Activated B cell treated with CpG ODN at 0.5 μM for 24 hours (primary cell): ENCODE measurements at regions not wholly inside any gene's neighbourhood (a gene's known extent, or its start where the extent isn't known, plus 50 kb on each side); places are given as distances from the start of the nearest gene placed in this dataset.

Experiments
- ATAC-seq: fragments of 200-7000 bp; cut with Tn5 transposase; one replicate; pipeline ENCODE4 v1.10.0; 2021; ENCODE audit warnings: low read depth, mild to moderate bottlenecking, moderate library complexity
- CTCF ChIA-PET: fragments of 350-600 bp; sonication (Branson Sonifier 250); formaldehyde crosslinking; loops from one replicate; lab custom pipeline; 2021; ENCODE audit warnings: antibody characterized with exemption; lab: Charles Lee
- POLR2A ChIA-PET: fragments of 350-600 bp; sonication (Branson Sonifier 250); formaldehyde crosslinking; loops from one replicate; lab custom pipeline; 2021; ENCODE audit warnings: antibody characterized with exemption; lab: Charles Lee
- DNase-seq: peaks from one replicate; pipeline ENCODE4 v3.0.0; 2022
- H3K27ac Mint-ChIP-seq: one replicate; pipeline ENCODE4 v1.8.0; 2020; ENCODE audit warnings: mixed read lengths
- H3K27me3 Mint-ChIP-seq: one replicate; pipeline ENCODE4 v1.8.0; 2021; ENCODE audit warnings: mixed read lengths
- H3K36me3 Mint-ChIP-seq: one replicate; pipeline ENCODE4 v1.8.0; 2021; ENCODE audit warnings: low read depth, mixed read lengths
- H3K4me1 Mint-ChIP-seq: one replicate; pipeline ENCODE4 v1.8.0; 2021; ENCODE audit warnings: mixed read lengths
- H3K4me3 Mint-ChIP-seq: one replicate; pipeline ENCODE4 v1.8.0; 2020; ENCODE audit warnings: mild to moderate bottlenecking, mixed read lengths
- H3K9me3 Mint-ChIP-seq: one replicate; pipeline ENCODE4 v1.8.0; 2020; ENCODE audit warnings: mixed read lengths
- intact Hi-C: fragments of 100-400 bp; cut with micrococcal nuclease; formaldehyde crosslinking; loops from one replicate; pipeline ENCODE4 v1.15.1; 2024
- TF ChIP-seq, protein P1 (sequence below): fragments of 200-600 bp; IDR thresholded peaks from one replicate; pipeline ENCODE4 v1.8.0; 2022; ENCODE audit warnings: antibody characterized with exemption, mild to moderate bottlenecking

DNA sequence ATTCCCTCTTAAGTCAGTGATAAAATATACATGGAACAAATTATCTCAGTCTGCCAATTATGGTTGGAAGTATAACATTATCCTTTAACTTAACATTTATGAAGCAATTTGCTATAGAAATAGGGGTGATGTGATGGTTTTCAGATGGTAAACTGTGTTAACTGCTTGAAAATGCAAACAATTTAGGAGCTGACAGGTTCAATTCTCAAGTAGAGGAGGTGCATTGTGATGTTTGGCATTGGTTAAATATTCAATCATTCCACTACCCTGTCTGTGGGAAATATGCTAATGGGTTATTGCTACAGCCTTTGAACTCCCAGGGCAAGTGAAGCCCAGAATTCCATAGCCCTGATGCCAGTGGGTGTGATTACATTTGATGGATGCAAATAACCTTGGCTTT, 243.4 kb upstream of the GK2 start:
- Mint-ChIP-seq H3K27ac (no peak overlapping the region), H3K9me3 (no peaks in the 10 kb centered on the region), H3K4me1 (no peaks in the 10 kb centered on the region), H3K36me3 (no peaks in the 10 kb centered on the region), H3K4me3 (no peak overlapping the region), H3K27me3 (no peaks in the 10 kb centered on the region)
- CTCF ChIA-PET: no interaction called here
- DNase-seq: no peak
- TF ChIP-seq, protein P1, sequence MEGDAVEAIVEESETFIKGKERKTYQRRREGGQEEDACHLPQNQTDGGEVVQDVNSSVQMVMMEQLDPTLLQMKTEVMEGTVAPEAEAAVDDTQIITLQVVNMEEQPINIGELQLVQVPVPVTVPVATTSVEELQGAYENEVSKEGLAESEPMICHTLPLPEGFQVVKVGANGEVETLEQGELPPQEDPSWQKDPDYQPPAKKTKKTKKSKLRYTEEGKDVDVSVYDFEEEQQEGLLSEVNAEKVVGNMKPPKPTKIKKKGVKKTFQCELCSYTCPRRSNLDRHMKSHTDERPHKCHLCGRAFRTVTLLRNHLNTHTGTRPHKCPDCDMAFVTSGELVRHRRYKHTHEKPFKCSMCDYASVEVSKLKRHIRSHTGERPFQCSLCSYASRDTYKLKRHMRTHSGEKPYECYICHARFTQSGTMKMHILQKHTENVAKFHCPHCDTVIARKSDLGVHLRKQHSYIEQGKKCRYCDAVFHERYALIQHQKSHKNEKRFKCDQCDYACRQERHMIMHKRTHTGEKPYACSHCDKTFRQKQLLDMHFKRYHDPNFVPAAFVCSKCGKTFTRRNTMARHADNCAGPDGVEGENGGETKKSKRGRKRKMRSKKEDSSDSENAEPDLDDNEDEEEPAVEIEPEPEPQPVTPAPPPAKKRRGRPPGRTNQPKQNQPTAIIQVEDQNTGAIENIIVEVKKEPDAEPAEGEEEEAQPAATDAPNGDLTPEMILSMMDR: no peak
- ATAC-seq: no peak
- POLR2A ChIA-PET: no interaction called here
- intact Hi-C loops: no loop called here

DNA sequence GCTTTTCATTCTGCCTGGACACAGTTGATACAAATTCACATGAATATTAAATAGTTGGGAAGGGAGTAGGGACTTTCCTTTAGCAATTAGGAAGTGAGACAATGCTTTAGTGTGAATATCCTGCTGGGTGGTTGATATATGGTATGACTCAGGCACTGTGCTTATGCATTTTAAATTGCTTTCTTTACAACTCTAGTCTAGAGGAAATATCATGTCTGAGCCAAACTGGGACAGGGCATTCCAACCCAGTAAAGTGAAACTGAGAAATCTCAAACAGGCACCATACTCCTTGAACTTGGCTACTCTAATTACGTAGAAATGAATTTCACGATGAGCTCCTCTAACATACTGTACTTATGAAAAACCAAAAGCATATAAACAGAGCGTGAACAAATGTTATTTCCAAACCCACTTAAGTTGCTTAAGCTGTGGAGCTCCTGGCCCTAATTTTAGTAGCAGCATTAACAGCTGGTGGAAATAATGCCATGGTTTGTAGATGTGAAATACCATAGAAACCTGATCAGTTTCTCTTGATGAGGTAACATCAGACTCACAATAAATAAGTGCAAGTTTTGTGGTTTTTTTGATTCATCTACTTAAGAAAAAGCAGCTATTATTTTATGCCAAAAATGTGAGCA, 242.9 kb upstream of the GK2 start:
- no peaks in the 10 kb centered on the region for H3K27me3 Mint-ChIP-seq
- no peak for ATAC-seq
- TF ChIP-seq, protein P1: no peak
- no peaks in the 10 kb centered on the region for H3K9me3 Mint-ChIP-seq
- ChIA-PET POLR2A (no interaction called here), CTCF (no interaction called here)
- H3K27ac Mint-ChIP-seq: no peak overlapping the region
- no peaks in the 10 kb centered on the region for H3K36me3 Mint-ChIP-seq
- no peak overlapping the region for H3K4me3 Mint-ChIP-seq
- no peaks in the 10 kb centered on the region for H3K4me1 Mint-ChIP-seq
- no peak for DNase-seq
- intact Hi-C loops: no loop called here

DNA sequence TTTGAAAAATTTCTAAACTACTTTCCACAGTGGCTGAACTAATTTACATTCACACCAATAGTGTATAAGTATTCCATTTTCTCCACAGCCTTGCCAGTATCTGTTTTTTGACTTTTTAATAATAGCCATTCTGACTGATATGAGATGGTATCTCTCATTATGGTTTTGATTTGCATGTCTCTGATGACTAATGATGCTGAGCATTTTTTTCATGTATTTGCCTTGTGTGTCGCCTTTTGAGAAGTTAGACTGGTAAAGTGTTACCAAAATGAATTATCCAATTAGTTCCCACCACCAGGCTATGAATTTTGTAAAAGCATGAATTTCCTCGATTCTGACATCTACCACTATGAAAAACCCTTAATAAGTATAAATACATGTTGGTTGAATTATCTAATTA, 242.2 kb upstream of the GK2 start:
- ATAC-seq (no peak), DNase-seq (no peak)
- Mint-ChIP-seq H3K27ac (no peak overlapping the region), H3K9me3 (no peaks in the 10 kb centered on the region), H3K4me3 (no peak overlapping the region), H3K27me3 (no peaks in the 10 kb centered on the region), H3K36me3 (no peaks in the 10 kb centered on the region), H3K4me1 (no peaks in the 10 kb centered on the region)
- ChIA-PET POLR2A (no interaction called here), CTCF (no interaction called here)
- intact Hi-C loops: no loop called here
- TF ChIP-seq, protein P1: no peak

DNA sequence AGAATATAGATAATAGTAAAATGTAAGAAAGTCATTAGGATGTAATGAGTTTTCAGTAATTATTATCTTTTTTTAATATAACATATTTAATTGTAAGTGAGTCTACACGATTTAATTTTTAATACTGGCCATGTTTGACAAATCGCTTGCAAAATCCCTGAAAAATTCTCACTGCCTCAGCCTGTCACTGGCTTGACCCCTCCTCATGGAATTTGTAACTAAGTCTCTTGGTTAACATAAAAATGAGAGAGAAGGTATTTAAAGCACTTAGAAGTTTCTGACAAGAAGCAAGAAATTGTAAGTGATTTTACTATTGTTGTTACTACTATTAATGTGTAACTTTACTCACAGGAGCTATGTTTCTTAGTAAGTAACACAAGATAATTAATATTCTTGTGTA, 237.9 kb upstream of the GK2 start:
- CTCF ChIA-PET: no interaction called here
- TF ChIP-seq, protein P1: no peak
- intact Hi-C loops: no loop called here
- DNase-seq (no peak), ATAC-seq (no peak)
- Mint-ChIP-seq H3K27ac (no peak overlapping the region), H3K9me3 (no peaks in the 10 kb centered on the region), H3K36me3 (no peaks in the 10 kb centered on the region), H3K4me1 (no peaks in the 10 kb centered on the region), H3K4me3 (no peak overlapping the region), H3K27me3 (no peaks in the 10 kb centered on the region)
- POLR2A ChIA-PET: no interaction called here

DNA sequence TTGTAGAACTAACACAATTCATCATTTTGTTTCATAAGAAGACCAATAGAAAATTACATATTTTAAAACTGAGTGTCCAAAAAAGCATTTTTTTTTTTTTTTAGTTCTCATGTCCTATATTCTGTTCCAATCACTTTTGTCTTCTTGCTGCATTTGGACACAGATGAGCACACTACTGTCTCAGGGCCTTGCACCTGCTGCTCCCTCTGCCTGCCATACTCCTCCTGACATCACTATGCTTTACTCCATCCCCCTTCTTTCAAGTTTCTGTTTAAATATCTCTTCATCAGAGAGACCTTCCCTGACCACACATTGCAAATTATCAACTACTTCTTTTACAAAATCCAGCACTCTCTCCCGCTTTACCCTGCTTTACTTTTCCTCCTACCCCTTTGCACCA, 230.7 kb upstream of the GK2 start:
- no peaks in the 10 kb centered on the region for H3K9me3 Mint-ChIP-seq
- ChIA-PET CTCF (no interaction called here), POLR2A (no interaction called here)
- no peaks in the 10 kb centered on the region for H3K4me1 Mint-ChIP-seq
- H3K27ac Mint-ChIP-seq: no peak overlapping the region
- H3K27me3 Mint-ChIP-seq: no peaks in the 10 kb centered on the region
- ATAC-seq (no peak), DNase-seq (no peak)
- no peaks in the 10 kb centered on the region for H3K36me3 Mint-ChIP-seq
- intact Hi-C loops: no loop called here
- TF ChIP-seq, protein P1: no peak
- H3K4me3 Mint-ChIP-seq: no peak overlapping the region
